ENCODE measurements at regions not wholly inside any gene's neighbourhood (a gene's known extent, or its start where the extent isn't known, plus 50 kb on each side); places are given as distances from the start of the nearest gene placed in this dataset.
"Not testable (repeated sequence)": the region's sequence is repeated elsewhere in the genome, so short reads cannot be mapped to it uniquely, and the experiment has no call there.

DNA sequence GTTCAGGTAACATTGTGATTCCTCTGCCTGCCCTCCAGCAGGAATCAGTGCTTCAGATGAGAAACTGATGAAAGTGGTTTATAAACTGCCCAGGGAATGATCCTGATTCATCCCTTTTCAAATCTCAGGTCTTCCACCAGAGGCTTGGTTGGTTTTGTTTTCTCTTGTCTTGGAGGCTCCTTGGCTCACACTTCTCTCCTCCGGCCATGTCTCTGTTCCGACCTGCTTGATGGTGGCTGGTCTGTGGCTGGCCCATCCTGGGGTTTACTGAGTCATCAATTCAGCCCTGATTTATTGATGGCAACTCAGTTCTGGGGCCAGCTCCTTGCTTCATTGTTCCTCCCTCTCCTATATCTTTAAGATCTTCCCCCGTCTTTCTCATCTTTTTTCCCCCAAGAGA lies 56.6 kb upstream of the SLC2A1 start:
- no peak for DNase-seq (ENCODE audit: low spot score)
- intact Hi-C loops (cut with DNase I), result no loop called here

DNA sequence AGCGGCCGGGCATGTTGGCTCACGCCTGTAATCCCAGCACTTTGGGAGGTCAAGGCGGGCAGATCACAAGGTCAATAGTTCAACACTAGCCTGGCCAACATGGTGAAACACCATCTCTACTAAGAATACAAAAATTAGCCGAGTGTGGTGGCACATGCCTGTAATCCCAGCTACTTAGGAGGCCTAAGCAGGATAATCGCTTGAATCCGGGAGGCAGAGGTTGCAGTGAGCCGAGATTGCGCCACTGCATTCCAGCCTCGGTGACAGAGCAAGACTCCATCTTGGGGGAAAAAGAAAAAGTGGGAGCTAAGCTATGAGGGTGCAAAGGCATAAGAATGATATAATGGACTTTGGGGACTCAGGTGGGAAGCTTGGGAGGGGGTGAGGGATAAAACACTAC lies 55.9 kb upstream of the SLC2A1 start:
- DNase-seq (ENCODE audit: low spot score); intact Hi-C loops (cut with DNase I): not testable (repeated sequence)

DNA sequence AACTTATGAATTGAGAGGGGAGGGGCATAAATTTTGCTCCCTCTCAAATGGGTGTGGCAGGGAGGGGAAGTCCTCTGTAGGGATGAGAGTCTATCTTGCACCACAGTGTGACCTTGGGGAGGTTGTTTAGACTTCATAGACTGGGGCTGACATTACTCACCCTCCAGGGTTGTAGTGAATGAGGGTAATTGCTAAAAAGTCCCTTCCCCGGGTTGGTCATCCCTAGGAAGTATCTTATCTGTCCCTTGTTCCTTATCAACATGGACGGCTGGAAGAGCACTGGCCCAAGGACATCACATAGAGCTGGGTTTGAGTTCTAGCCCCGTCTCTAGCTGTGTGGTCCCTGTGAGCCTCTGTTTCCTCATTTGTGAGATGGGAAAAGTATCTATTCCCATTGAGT lies 52.4 kb upstream of the SLC2A1 start:
- no peak for DNase-seq (ENCODE audit: low spot score)
- intact Hi-C loops (cut with DNase I), result no loop called here

DNA sequence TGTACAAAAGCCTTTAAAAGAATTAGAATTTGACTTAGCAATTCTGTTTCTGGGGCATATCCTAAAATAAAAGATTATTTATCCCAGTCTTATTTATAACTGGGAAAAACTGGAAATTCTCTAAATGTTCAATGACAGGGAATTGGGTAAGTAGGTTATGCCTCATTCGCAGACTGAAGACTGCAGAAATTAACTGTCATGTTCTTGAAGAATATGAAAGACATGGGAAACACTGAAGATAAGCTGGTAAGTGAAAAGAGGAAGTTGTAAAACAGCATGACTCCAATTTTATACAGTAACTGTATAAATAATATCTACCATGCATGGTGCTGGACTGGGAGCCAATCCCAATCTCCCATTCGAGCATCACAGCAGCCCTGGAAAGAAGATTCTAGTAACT lies 50.6 kb upstream of the SLC2A1 start:
- intact Hi-C loops (cut with DNase I), result no loop called here
- DNase-seq (ENCODE audit: low spot score), result no peak

DNA sequence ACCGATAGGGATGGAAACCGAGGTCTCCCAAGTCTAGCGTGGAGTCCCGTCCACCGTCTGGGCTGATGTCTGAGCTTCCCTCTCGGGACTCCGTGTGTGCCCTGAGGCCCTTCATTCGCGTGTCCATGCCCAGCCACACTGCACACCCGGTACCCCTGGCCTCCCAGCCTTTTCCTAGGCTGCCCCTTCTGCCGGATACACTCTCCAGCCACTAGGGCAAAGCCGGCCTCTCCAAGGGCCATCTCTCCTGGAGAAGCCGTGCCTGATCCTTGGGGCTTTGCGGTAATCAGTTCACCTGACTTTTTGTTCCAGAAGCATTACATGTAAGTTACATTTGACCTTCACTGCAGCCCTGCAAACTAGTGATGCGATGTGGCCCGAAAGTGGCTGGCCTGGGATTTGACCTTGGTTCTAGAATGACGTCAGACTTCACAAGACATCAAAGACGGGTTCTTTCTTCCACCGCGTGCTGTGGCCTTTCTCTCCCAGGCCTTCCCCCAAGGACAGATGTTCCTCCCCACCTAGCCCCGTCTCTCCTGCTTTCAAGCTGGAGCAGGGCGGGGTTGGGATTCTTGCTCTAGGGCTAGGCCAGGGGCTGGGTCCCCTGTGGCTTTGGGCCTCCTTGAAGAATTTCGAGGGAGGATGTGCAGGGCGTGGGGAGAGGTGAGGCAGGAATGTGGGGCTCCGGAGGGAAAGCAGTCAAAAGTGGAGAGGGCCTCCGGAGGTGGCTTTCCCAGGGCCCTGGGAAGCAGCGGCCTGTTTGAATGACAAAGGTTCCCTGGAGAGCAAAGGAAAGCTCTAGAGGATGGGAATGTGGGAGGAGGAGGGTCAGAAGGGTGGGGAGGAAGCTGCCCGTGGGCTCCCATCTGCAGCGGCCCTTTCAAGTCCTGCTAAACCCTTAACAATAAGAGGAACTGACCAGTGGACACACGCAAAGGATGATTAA lies 49.7 kb upstream of the SLC2A1 start:
- intact Hi-C loops (cut with DNase I), result no loop called here
- DNase-seq (ENCODE audit: low spot score), result no peak
